Suprapubic skin (tissue), 4 donors: ENCODE measurements at regions not wholly inside any gene's neighbourhood (a gene's known extent, or its start where the extent isn't known, plus 50 kb on each side); places are given as distances from the start of the nearest gene placed in this dataset.

Source experiments
- POLR2A ChIP-seq, 2 donors: fragments of 450-650 bp; IDR thresholded peaks; one replicate each; pipeline ENCODE4 v1.6.1; 2017; ENCODE audit warnings: antibody characterized with exemption in 2 of 2, mild to moderate bottlenecking in 2 of 2, moderate library complexity in 2 of 2
- POLR2AphosphoS5 ChIP-seq, 3 donors: sonication (generic); formaldehyde crosslinking; IDR thresholded peaks; one replicate each; pipeline ENCODE4 v1.6.1; 2017; ENCODE audit warnings: antibody characterized with exemption in 3 of 3
- TF ChIP-seq, protein P1 (sequence below), 2 donors: fragments of 200-600 bp in 1 of 2; fragments of 450-650 bp in 1 of 2; sonication (generic) in 1 of 2; IDR thresholded peaks; one replicate each; pipeline ENCODE4 v1.5.1; 2016 to 2019; ENCODE audit warnings: antibody characterized with exemption in 2 of 2, mild to moderate bottlenecking in 1 of 2, moderate library complexity in 1 of 2

DNA sequence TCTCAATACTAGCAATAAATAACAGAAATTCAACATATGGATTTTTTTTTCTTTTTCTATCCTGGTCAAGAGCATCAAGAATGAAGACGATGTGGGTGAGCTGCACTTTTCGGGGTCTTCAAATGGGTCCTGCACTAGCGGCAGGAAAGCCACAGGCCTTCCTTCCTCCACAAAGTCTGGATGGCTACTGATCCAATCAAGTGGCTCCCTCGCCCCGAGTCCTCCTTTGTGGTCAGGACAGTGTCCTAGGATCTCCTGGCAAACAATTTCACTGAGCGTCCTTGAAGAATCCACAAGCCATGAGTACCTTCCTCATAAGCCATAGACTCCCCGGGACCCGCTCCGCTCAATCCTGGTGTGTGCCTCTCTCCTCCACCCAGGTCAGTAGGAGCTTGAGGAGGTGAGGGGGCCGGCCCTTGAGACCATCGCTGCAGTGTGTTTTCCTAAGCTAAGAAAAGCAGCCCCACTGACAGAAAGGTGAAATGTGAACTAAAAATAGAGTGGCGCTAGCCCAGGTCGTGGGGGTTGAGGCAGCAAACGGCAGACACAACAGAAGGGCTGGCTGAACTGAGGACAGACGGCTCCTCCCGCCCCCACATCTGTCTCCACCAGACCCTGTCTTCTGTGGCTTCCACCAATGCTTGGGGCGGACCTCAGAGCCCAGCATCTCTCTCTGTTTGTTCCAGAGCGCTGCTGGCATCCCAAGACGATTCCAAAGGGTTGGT, 202.3 kb downstream of the HERPUD2 start:
- TF ChIP-seq, protein P1, sequence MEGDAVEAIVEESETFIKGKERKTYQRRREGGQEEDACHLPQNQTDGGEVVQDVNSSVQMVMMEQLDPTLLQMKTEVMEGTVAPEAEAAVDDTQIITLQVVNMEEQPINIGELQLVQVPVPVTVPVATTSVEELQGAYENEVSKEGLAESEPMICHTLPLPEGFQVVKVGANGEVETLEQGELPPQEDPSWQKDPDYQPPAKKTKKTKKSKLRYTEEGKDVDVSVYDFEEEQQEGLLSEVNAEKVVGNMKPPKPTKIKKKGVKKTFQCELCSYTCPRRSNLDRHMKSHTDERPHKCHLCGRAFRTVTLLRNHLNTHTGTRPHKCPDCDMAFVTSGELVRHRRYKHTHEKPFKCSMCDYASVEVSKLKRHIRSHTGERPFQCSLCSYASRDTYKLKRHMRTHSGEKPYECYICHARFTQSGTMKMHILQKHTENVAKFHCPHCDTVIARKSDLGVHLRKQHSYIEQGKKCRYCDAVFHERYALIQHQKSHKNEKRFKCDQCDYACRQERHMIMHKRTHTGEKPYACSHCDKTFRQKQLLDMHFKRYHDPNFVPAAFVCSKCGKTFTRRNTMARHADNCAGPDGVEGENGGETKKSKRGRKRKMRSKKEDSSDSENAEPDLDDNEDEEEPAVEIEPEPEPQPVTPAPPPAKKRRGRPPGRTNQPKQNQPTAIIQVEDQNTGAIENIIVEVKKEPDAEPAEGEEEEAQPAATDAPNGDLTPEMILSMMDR (IDR thresholded peaks at IDR 0.05) = no peak
- TF ChIP-seq POLR2AphosphoS5 (IDR thresholded peaks at IDR 0.05) = no peak
- no peak for TF ChIP-seq POLR2A (IDR thresholded peaks at IDR 0.05)
